Left ventricle myocardium inferior (tissue), 1 donor: ENCODE measurements at regions not wholly inside any gene's neighbourhood (a gene's known extent, or its start where the extent isn't known, plus 50 kb on each side); places are given as distances from the start of the nearest gene placed in this dataset.

Experiments
- DNase-seq: peaks from one replicate; pipeline ENCODE4 v3.0.0-alpha.2; 2020
- H3K27ac ChIP-seq: fragments of 200-600 bp; replicated peaks from 2 replicates; pipeline ENCODE4 v1.8.0; 2021
- H3K27me3 ChIP-seq: fragments of 200-600 bp; 2 replicates; pipeline ENCODE4 v1.8.0; 2021; ENCODE audit warnings: low read depth
- H3K36me3 ChIP-seq: fragments of 200-600 bp; 2 replicates; pipeline ENCODE4 v1.8.0; 2021
- H3K4me1 ChIP-seq: fragments of 200-600 bp; 2 replicates; pipeline ENCODE4 v1.8.0; 2021
- H3K4me3 ChIP-seq: fragments of 200-600 bp; 2 replicates; pipeline ENCODE4 v1.8.0; 2021; ENCODE audit warnings: mild to moderate bottlenecking, moderate library complexity
- H3K9me3 ChIP-seq: fragments of 200-600 bp; replicated peaks from 2 replicates; pipeline ENCODE4 v1.8.0; 2021
- intact Hi-C: fragments of 100-400 bp; cut with micrococcal nuclease; formaldehyde crosslinking; loops from one replicate; pipeline ENCODE4 v1.11.0; 2022
- TF ChIP-seq, protein P1 (sequence below): fragments of 200-600 bp; IDR thresholded peaks from 2 replicates; pipeline ENCODE4 v1.8.0; 2021; ENCODE audit warnings: antibody characterized with exemption, mild to moderate bottlenecking, borderline replicate concordance
- donor health status: DM: no; HTN: yes; CAD: no; lungs with severe emphysema.

DNA sequence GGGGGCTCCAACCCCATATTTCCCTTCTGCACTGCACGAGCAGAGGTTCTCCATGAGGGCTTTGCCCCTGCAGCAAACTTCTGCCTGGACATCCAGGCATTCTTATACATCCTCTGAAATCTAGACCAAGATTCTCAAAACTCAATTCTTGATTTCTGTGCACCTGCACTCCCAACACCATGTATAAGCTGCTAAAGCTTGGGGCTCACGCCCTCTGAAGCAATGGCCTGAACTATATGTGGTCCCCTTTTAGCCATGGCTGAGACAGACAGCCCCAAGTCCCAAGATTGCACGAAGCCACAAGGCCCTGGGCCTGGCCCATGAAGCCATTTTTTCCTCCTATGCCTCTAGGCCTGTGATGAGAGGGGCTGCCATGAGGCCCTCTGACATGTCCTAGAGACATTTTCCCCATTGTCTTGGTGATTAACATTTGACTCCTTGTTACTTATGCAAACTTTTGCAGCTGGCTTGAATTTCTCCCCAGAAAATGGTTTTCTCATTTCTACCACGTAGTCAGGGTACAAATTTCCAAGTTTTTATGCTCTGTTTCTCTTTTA is 468.0 kb upstream of the SLIT2 start:
- no peaks in the 10 kb centered on the region for H3K27me3 ChIP-seq
- H3K27ac ChIP-seq = no peak overlapping the region
- DNase-seq = no peak
- intact Hi-C loops = no loop called here
- no peak overlapping the region for H3K4me3 ChIP-seq
- peaks cover 25% of the 10 kb centered on the region for H3K9me3 ChIP-seq
- no peaks in the 10 kb centered on the region for H3K4me1 ChIP-seq
- TF ChIP-seq, protein P1, sequence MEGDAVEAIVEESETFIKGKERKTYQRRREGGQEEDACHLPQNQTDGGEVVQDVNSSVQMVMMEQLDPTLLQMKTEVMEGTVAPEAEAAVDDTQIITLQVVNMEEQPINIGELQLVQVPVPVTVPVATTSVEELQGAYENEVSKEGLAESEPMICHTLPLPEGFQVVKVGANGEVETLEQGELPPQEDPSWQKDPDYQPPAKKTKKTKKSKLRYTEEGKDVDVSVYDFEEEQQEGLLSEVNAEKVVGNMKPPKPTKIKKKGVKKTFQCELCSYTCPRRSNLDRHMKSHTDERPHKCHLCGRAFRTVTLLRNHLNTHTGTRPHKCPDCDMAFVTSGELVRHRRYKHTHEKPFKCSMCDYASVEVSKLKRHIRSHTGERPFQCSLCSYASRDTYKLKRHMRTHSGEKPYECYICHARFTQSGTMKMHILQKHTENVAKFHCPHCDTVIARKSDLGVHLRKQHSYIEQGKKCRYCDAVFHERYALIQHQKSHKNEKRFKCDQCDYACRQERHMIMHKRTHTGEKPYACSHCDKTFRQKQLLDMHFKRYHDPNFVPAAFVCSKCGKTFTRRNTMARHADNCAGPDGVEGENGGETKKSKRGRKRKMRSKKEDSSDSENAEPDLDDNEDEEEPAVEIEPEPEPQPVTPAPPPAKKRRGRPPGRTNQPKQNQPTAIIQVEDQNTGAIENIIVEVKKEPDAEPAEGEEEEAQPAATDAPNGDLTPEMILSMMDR = no peak
- H3K36me3 ChIP-seq = no peaks in the 10 kb centered on the region

DNA sequence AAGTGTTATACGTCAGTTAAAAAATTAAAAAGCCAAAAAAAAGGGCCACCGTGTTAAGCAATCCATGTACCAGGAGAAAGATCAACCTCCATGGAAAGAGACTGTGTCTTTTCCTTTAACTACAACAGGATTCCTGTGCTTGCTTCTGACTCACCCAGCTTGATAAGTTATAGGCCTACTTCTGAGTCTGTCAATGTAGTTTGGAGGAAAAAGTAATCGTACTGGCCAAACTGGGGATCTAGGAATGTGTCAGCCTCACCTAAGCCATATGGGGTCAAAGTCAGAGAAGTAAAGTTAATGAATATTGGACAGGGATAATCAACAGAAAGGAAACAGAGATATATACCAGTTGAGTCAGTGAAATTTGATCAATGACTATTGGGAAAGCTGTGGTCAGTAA is 470.8 kb upstream of the SLIT2 start:
- no peaks in the 10 kb centered on the region for H3K27me3 ChIP-seq
- intact Hi-C loops = no loop called here
- peaks cover 25% of the 10 kb centered on the region for H3K9me3 ChIP-seq

DNA sequence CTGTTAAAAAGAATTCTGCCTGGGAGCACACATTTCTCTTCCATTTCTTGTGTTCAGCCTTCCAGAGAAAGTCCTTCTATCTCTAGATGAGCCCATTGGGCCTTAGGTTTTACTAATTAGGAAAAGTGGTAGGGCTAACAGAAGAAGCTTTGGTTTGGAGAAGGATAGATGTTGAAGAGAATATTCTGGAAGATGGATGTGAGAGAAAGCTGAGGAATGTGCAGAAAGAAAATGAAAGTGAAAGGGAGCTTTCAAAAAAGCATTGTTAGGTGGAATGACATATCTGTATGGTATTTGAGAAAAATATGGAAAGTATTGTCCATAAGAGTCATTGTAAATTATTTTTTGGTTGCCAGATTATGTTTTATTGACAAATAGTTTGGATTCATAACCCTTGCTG is 474.8 kb upstream of the SLIT2 start:
- intact Hi-C loops = no loop called here
- DNase-seq = no peak

More for the DNA sequence above, 470.8 kb upstream of the SLIT2 start:
- Histone ChIP-seq H3K36me3 (no peaks in the 10 kb centered on the region), H3K27ac (no peak overlapping the region), H3K4me3 (no peak overlapping the region), H3K4me1 (no peaks in the 10 kb centered on the region)
- TF ChIP-seq, protein P1 = no peak
- no peak for DNase-seq

DNA sequence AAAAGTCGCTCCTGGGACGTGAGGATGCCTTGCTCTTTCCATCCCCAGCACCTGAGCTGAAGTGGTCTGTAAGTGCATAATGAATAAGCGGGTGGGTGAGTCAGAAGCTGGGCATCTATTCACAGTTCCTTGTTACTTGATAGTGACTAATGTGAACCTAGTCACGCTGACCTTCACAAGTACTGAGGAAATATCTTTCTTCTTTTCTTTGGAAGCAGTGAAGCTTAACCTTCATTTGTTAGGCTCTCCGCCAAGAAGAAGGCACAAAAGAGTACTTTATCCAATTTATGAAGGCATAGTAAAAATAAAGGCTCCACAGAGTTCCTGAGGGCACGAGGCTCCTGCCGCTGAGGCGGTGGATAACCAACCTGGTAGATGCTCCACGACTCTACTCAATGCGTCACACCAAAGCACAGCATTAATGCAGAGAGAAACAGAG is 475.7 kb upstream of the SLIT2 start:
- H3K4me3 ChIP-seq = no peak overlapping the region
- no peaks in the 10 kb centered on the region for H3K4me1 ChIP-seq
- no peak for DNase-seq
- no peaks in the 10 kb centered on the region for H3K9me3 ChIP-seq
- H3K27ac ChIP-seq = no peak overlapping the region
- H3K36me3 ChIP-seq = no peaks in the 10 kb centered on the region
- TF ChIP-seq, protein P1 = no peak
- intact Hi-C loops = no loop called here
- H3K27me3 ChIP-seq = no peaks in the 10 kb centered on the region

More for the DNA sequence above, 474.8 kb upstream of the SLIT2 start:
- TF ChIP-seq, protein P1 = no peak
- Histone ChIP-seq H3K36me3 (no peaks in the 10 kb centered on the region), H3K4me1 (no peaks in the 10 kb centered on the region), H3K4me3 (no peak overlapping the region), H3K27ac (no peak overlapping the region), H3K9me3 (no peaks in the 10 kb centered on the region), H3K27me3 (no peaks in the 10 kb centered on the region)

DNA sequence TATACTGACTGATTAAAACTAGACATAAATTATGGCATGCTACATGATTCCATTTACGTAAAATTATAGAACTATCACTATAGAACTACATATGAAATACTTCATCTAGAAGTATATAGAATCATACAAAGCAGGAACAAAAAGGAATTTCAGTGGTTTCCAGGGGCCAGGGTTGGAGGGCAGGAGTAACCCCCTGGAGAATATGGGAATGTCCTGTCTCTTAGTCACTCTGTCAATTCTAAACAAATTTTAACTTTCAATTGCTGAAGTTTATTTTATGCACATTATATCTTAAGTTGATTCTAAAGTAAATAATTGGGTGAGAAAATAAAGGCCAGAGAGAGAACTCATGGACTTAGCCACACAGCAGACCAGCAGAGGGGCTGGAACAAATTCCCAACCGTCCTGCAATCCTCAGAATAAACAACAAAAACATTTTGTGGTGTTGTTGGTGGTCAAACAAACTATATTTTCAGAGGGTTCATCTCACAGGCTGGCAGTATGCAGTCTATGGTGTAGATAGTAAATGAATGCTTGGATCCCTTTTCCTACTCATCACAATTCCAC is 476.9 kb upstream of the SLIT2 start:
- Histone ChIP-seq H3K27me3 (no peaks in the 10 kb centered on the region), H3K4me3 (no peak overlapping the region), H3K4me1 (no peaks in the 10 kb centered on the region), H3K36me3 (no peaks in the 10 kb centered on the region), H3K9me3 (no peaks in the 10 kb centered on the region), H3K27ac (no peak overlapping the region)
- intact Hi-C loops = no loop called here
- TF ChIP-seq, protein P1 = no peak
- DNase-seq = no peak
